ENCODE measurements at regions not wholly inside any gene's neighbourhood (a gene's known extent, or its start where the extent isn't known, plus 50 kb on each side); places are given as distances from the start of the nearest gene placed in this dataset.

DNA sequence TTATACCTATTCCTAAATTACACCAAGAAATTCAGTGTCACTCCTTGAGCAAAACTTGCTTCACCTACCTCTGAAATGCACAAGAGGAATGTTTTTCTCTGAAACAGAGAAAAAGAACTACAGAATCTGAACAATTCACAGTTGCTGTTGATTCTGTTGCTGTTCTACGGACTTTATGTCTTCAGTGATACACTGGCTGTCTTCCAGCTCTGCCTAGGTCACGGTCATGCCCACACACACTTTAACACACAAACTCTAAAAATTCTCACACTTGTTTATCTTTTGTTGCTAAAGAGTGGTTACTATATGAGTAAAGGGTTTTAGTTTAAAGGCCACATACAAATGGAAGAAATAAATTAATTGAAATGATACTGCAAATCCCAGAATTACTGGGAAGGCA, 124.4 kb upstream of the SPRY2 start:
- no peak for TF ChIP-seq POLR2A (IDR thresholded peaks at IDR 0.05)
- TF ChIP-seq, protein P1, sequence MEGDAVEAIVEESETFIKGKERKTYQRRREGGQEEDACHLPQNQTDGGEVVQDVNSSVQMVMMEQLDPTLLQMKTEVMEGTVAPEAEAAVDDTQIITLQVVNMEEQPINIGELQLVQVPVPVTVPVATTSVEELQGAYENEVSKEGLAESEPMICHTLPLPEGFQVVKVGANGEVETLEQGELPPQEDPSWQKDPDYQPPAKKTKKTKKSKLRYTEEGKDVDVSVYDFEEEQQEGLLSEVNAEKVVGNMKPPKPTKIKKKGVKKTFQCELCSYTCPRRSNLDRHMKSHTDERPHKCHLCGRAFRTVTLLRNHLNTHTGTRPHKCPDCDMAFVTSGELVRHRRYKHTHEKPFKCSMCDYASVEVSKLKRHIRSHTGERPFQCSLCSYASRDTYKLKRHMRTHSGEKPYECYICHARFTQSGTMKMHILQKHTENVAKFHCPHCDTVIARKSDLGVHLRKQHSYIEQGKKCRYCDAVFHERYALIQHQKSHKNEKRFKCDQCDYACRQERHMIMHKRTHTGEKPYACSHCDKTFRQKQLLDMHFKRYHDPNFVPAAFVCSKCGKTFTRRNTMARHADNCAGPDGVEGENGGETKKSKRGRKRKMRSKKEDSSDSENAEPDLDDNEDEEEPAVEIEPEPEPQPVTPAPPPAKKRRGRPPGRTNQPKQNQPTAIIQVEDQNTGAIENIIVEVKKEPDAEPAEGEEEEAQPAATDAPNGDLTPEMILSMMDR (IDR thresholded peaks at IDR 0.05), result no peak
